Uterus (tissue), 2 donors: ENCODE measurements at regions not wholly inside any gene's neighbourhood (a gene's known extent, or its start where the extent isn't known, plus 50 kb on each side); places are given as distances from the start of the nearest gene placed in this dataset.

Experiments
- POLR2A ChIP-seq, 2 donors: fragments of 450-650 bp; IDR thresholded peaks; one replicate each; pipeline ENCODE4 v1.6.1; 2016; ENCODE audit warnings: antibody characterized with exemption in 2 of 2, mild to moderate bottlenecking in 1 of 2, moderate library complexity in 1 of 2
- TF ChIP-seq, protein P1 (sequence below), 4 experiments: fragments of 200-600 bp in 2 of 4; fragments of 450-650 bp in 2 of 4; sonication (generic) in 2 of 4; IDR thresholded peaks; one replicate each; pipeline ENCODE4 v1.5.1; 2016 to 2019; ENCODE audit warnings: antibody characterized with exemption in 4 of 4, mild to moderate bottlenecking in 2 of 4, moderate library complexity in 1 of 4

DNA sequence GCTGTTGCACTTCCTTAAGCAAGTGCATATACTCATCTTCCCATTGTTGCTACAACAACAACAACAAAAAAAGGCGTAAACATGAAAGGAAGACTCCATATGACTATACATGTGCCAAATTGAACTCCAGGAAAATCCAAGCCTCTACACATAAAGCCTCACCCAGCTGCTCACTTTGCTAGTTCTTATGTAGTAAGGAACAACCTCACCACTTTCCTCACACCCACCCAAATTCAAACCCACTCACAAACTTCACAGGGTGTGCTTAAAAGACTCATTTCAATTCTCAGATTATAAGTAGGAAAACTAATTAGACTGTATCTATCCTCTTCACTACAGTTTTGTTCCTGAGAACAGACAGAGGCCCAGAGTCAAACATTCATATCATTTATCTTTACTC is 671.1 kb upstream of the INTU start:
- TF ChIP-seq, protein P1, sequence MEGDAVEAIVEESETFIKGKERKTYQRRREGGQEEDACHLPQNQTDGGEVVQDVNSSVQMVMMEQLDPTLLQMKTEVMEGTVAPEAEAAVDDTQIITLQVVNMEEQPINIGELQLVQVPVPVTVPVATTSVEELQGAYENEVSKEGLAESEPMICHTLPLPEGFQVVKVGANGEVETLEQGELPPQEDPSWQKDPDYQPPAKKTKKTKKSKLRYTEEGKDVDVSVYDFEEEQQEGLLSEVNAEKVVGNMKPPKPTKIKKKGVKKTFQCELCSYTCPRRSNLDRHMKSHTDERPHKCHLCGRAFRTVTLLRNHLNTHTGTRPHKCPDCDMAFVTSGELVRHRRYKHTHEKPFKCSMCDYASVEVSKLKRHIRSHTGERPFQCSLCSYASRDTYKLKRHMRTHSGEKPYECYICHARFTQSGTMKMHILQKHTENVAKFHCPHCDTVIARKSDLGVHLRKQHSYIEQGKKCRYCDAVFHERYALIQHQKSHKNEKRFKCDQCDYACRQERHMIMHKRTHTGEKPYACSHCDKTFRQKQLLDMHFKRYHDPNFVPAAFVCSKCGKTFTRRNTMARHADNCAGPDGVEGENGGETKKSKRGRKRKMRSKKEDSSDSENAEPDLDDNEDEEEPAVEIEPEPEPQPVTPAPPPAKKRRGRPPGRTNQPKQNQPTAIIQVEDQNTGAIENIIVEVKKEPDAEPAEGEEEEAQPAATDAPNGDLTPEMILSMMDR (IDR thresholded peaks at IDR 0.05), result no peak
- TF ChIP-seq POLR2A (IDR thresholded peaks at IDR 0.05), result no peak
